LNCAP (cell line): ENCODE measurements at regions not wholly inside any gene's neighbourhood (a gene's known extent, or its start where the extent isn't known, plus 50 kb on each side); places are given as distances from the start of the nearest gene placed in this dataset.

ENCODE experiments used
- TF ChIP-seq, protein P1 (sequence below): fragments of 450-650 bp; IDR thresholded peaks from 2 replicates; pipeline ENCODE4 v1.5.1; 2017; ENCODE audit warnings: mild to moderate bottlenecking

- TF ChIP-seq, protein P1, sequence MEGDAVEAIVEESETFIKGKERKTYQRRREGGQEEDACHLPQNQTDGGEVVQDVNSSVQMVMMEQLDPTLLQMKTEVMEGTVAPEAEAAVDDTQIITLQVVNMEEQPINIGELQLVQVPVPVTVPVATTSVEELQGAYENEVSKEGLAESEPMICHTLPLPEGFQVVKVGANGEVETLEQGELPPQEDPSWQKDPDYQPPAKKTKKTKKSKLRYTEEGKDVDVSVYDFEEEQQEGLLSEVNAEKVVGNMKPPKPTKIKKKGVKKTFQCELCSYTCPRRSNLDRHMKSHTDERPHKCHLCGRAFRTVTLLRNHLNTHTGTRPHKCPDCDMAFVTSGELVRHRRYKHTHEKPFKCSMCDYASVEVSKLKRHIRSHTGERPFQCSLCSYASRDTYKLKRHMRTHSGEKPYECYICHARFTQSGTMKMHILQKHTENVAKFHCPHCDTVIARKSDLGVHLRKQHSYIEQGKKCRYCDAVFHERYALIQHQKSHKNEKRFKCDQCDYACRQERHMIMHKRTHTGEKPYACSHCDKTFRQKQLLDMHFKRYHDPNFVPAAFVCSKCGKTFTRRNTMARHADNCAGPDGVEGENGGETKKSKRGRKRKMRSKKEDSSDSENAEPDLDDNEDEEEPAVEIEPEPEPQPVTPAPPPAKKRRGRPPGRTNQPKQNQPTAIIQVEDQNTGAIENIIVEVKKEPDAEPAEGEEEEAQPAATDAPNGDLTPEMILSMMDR, result no peak
These were observed 187.6 kb downstream of the SOX4 start for GRCh38 chr6:21781128-21781527.

- TF ChIP-seq, protein P1, result no peak
These were observed 191.6 kb downstream of the SOX4 start for GRCh38 chr6:21785164-21785563.

DNA sequence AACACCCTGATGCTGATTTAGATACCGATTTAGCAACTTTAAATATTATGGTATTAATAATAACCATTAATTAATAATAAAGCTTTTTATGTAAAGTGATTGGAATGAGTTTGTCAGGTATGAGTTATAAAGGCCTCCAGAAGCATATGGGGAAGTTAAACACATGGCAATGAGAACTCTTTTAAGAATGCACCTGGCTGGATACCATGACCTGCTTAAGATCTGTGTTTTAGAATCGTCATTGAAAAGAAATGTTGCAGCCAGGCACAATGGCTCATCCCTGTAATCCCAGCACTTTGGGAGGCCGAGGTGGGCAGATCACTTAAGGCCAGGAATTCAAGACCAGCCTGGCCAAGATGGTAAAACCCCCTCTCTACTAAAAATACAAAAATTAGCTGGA lies 197.5 kb downstream of the SOX4 start:
- TF ChIP-seq, protein P1, result no peak

GRCh38 chr6:21791581-21791980 lies 198.0 kb downstream of the SOX4 start:
- TF ChIP-seq, protein P1, result no peak

DNA sequence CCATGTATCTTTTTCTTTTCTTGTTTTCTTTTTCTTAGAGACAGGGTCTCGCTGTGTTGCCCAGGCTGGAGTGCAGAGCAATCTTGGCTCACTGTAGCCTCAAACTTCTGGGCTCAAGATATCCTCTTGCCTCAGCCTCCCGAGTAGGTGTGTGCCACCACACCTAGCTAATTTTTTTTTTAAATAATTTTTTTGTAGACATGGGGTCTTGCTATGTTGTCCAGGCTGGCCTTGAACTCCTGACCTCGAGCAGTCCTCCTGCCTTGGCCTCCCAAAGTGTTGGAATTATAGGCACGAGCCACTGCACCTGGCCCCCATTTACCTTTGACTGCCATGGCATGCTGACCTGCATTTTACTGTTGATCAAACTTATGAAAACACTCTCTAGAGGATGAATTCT lies 198.6 kb downstream of the SOX4 start:
- TF ChIP-seq, protein P1, result no peak

- TF ChIP-seq, protein P1, result no peak
These were observed 204.9 kb downstream of the SOX4 start for GRCh38 chr6:21798468-21798867.

GRCh38 chr6:21800330-21800729 lies 206.8 kb downstream of the SOX4 start:
- TF ChIP-seq, protein P1, result no peak

- TF ChIP-seq, protein P1, result no peak
These were observed 207.4 kb downstream of the SOX4 start for GRCh38 chr6:21800948-21801438.
